ENCODE measurements at regions not wholly inside any gene's neighbourhood (a gene's known extent, or its start where the extent isn't known, plus 50 kb on each side); places are given as distances from the start of the nearest gene placed in this dataset.

DNA sequence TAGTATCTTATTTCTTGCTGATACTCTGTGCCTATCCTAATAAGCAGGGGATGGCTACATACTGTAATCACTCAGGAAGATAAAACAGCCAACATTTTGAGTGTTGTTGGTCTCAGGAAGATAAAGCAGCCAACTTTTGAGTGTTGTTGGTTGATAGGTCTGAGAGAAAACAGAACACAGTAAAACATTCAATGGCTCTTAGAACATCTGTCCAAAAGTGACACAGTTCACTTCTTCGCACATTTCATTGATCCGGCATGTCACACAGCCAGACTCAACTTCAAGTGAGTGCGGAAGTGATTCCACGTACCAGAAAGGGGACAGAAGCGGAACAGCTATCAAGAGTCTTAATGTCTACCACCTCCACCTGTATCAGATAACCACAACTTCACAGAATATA is 87.3 kb upstream of the DMD start:
- no peak overlapping the region for H3K4me3 Mint-ChIP-seq (ENCODE audit: unreplicated experiment)
- H3K36me3 Mint-ChIP-seq (ENCODE audit: unreplicated experiment) = no peaks in the 10 kb centered on the region
- no peak overlapping the region for H3K27ac Mint-ChIP-seq (ENCODE audit: unreplicated experiment)
- no peak for TF ChIP-seq CTCF (IDR thresholded peaks at IDR 0.05)
- no peaks in the 10 kb centered on the region for H3K9me3 Mint-ChIP-seq (ENCODE audit: unreplicated experiment)
- no peak for DNase-seq (ENCODE audit: extremely low spot score, unreplicated experiment)
- H3K4me1 Mint-ChIP-seq (ENCODE audit: unreplicated experiment) = no peaks in the 10 kb centered on the region
- no peaks in the 10 kb centered on the region for H3K27me3 Mint-ChIP-seq (ENCODE audit: unreplicated experiment)

DNA sequence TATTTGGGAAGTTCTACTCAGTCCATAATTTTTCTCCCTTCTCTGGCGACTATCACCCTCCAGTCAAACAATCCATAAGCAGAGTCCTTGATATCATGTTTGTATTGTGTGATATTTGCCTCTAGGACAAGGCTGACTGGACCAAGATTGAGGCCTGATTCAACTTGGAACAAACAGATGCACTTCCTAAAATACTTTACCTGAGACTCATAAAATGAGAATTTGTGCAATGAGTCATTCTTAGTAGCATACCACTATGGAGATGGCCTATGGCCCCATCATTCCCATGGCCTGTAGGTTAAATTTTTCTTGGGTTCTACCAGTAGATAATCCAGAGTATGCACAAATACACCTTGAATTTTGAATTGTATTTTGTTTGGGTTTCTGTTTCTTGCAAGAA is 74.2 kb upstream of the DMD start:
- Mint-ChIP-seq H3K36me3 (ENCODE audit: unreplicated experiment) (no peaks in the 10 kb centered on the region), H3K27ac (ENCODE audit: unreplicated experiment) (no peak overlapping the region), H3K27me3 (ENCODE audit: unreplicated experiment) (no peaks in the 10 kb centered on the region), H3K4me1 (ENCODE audit: unreplicated experiment) (no peaks in the 10 kb centered on the region), H3K4me3 (ENCODE audit: unreplicated experiment) (no peak overlapping the region), H3K9me3 (ENCODE audit: unreplicated experiment) (no peaks in the 10 kb centered on the region)
- TF ChIP-seq CTCF (IDR thresholded peaks at IDR 0.05) = no peak
- no peak for DNase-seq (ENCODE audit: extremely low spot score, unreplicated experiment)

GRCh38 chrX:33277046-33277445 is 65.7 kb upstream of the DMD start:
- H3K27me3 Mint-ChIP-seq (ENCODE audit: unreplicated experiment) = no peaks in the 10 kb centered on the region
- no peaks in the 10 kb centered on the region for H3K9me3 Mint-ChIP-seq (ENCODE audit: unreplicated experiment)
- no peaks in the 10 kb centered on the region for H3K4me1 Mint-ChIP-seq (ENCODE audit: unreplicated experiment)
- TF ChIP-seq CTCF (IDR thresholded peaks at IDR 0.05) = no peak
- H3K4me3 Mint-ChIP-seq (ENCODE audit: unreplicated experiment) = no peak overlapping the region
- H3K27ac Mint-ChIP-seq (ENCODE audit: unreplicated experiment) = no peak overlapping the region
- no peaks in the 10 kb centered on the region for H3K36me3 Mint-ChIP-seq (ENCODE audit: unreplicated experiment)
- no peak for DNase-seq (ENCODE audit: extremely low spot score, unreplicated experiment)

DNA sequence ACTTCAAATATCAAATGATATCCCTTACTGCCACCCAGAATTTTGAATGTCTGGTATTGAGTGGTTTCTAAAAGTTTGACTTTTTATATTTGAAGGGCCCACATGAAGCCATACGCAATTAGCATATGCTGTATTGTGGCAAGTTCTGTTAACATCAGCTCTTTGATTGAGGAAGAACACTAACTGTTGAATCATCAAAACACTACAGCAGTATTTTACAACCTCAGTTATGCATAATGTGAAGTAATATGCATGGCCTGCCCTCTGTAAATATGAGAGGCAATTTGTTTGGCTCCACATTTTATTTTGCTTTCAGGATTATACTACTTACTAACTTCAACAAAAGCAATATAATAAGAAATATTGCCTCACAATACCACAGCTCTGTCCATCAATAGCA is 62.2 kb upstream of the DMD start:
- Mint-ChIP-seq H3K4me3 (ENCODE audit: unreplicated experiment) (no peak overlapping the region), H3K36me3 (ENCODE audit: unreplicated experiment) (no peaks in the 10 kb centered on the region), H3K4me1 (ENCODE audit: unreplicated experiment) (no peaks in the 10 kb centered on the region), H3K9me3 (ENCODE audit: unreplicated experiment) (no peaks in the 10 kb centered on the region), H3K27me3 (ENCODE audit: unreplicated experiment) (no peaks in the 10 kb centered on the region), H3K27ac (ENCODE audit: unreplicated experiment) (no peak overlapping the region)
- no peak for TF ChIP-seq CTCF (IDR thresholded peaks at IDR 0.05)
- DNase-seq (ENCODE audit: extremely low spot score, unreplicated experiment) = no peak

GRCh38 chrX:33272986-33273385 is 61.6 kb upstream of the DMD start:
- Mint-ChIP-seq H3K27me3 (ENCODE audit: unreplicated experiment) (no peaks in the 10 kb centered on the region), H3K36me3 (ENCODE audit: unreplicated experiment) (no peaks in the 10 kb centered on the region), H3K4me1 (ENCODE audit: unreplicated experiment) (no peaks in the 10 kb centered on the region), H3K27ac (ENCODE audit: unreplicated experiment) (no peak overlapping the region), H3K9me3 (ENCODE audit: unreplicated experiment) (no peaks in the 10 kb centered on the region), H3K4me3 (ENCODE audit: unreplicated experiment) (no peak overlapping the region)
- DNase-seq (ENCODE audit: extremely low spot score, unreplicated experiment) = no peak
- TF ChIP-seq CTCF (IDR thresholded peaks at IDR 0.05) = no peak

Measured in osteocyte (in vitro differentiated cells).